ENCODE measurements at regions not wholly inside any gene's neighbourhood (a gene's known extent, or its start where the extent isn't known, plus 50 kb on each side); places are given as distances from the start of the nearest gene placed in this dataset.

GRCh38 chr6:37109714-37110499 is 60.0 kb upstream of the PIM1 start:
- TF ChIP-seq CTCF (IDR thresholded peaks at IDR 0.05): no peak
- no peak for TF ChIP-seq POLR2A (IDR thresholded peaks at IDR 0.05)

Data from testis (tissue), 2 donors.